ENCODE measurements at regions not wholly inside any gene's neighbourhood (a gene's known extent, or its start where the extent isn't known, plus 50 kb on each side); places are given as distances from the start of the nearest gene placed in this dataset.

GRCh38 chr4:3818371-3818770 lies 52.2 kb downstream of the ADRA2C start:
- DNase-seq: no peak

- no peak for DNase-seq
Observed at GRCh38 chr4:3819210-3819919, 53.2 kb downstream of the ADRA2C start.

GRCh38 chr4:3820016-3820805 lies 54.0 kb downstream of the ADRA2C start:
- no peak for DNase-seq

GRCh38 chr4:3820806-3821579 lies 54.8 kb downstream of the ADRA2C start:
- no peak for DNase-seq

- DNase-seq: no peak
Observed at GRCh38 chr4:3821580-3822229, 55.5 kb downstream of the ADRA2C start.

- DNase-seq: no peak
Observed at GRCh38 chr4:3822230-3822947, 56.2 kb downstream of the ADRA2C start.

- DNase-seq: no peak
Observed at GRCh38 chr4:3823496-3824341, 57.5 kb downstream of the ADRA2C start.

GRCh38 chr4:3824521-3825270 lies 58.5 kb downstream of the ADRA2C start:
- no peak for DNase-seq

GRCh38 chr4:3825530-3825929 lies 59.3 kb downstream of the ADRA2C start:
- no peak for DNase-seq

- no peak for DNase-seq
Observed at GRCh38 chr4:3826247-3827172, 60.3 kb downstream of the ADRA2C start.

GRCh38 chr4:3827616-3828492 lies 61.7 kb downstream of the ADRA2C start:
- DNase-seq: no peak

- no peak for DNase-seq
Observed at GRCh38 chr4:3828546-3828945, 62.4 kb downstream of the ADRA2C start.

GRCh38 chr4:3829211-3829955 lies 63.2 kb downstream of the ADRA2C start:
- no peak for DNase-seq

- no peak for DNase-seq
Observed at GRCh38 chr4:3829956-3830773, 64.0 kb downstream of the ADRA2C start.

- DNase-seq: no peak
Observed at GRCh38 chr4:3830774-3831528, 64.8 kb downstream of the ADRA2C start.

All from NCI-H187 (cell line).